Endothelial cell (in vitro differentiated cells): ENCODE measurements at regions not wholly inside any gene's neighbourhood (a gene's known extent, or its start where the extent isn't known, plus 50 kb on each side); places are given as distances from the start of the nearest gene placed in this dataset.

Experiments
- DNase-seq: peaks from one replicate; pipeline ENCODE4 v3.0.0; 2021; ENCODE audit warnings: low spot score
- H3K27ac Mint-ChIP-seq: one replicate; pipeline ENCODE4 v1.8.0; 2021; ENCODE audit warnings: mixed read lengths, inconsistent platforms; ENCODE audit not compliant: unreplicated experiment
- H3K27me3 Mint-ChIP-seq: one replicate; pipeline ENCODE4 v1.8.0; 2021; ENCODE audit warnings: mild to moderate bottlenecking, moderate library complexity, mixed read lengths, inconsistent platforms; ENCODE audit not compliant: unreplicated experiment
- H3K36me3 Mint-ChIP-seq: one replicate; pipeline ENCODE4 v1.8.0; 2021; ENCODE audit warnings: mild to moderate bottlenecking, low read depth, mixed read lengths, inconsistent platforms; ENCODE audit not compliant: unreplicated experiment
- H3K4me1 Mint-ChIP-seq: one replicate; pipeline ENCODE4 v1.8.0; 2021; ENCODE audit warnings: mild to moderate bottlenecking, mixed read lengths, inconsistent platforms; ENCODE audit not compliant: unreplicated experiment
- H3K4me3 Mint-ChIP-seq: one replicate; pipeline ENCODE4 v1.8.0; 2021; ENCODE audit warnings: mild to moderate bottlenecking, mixed read lengths, inconsistent platforms; ENCODE audit not compliant: unreplicated experiment
- H3K9me3 Mint-ChIP-seq: one replicate; pipeline ENCODE4 v1.8.0; 2021; ENCODE audit warnings: mixed read lengths, inconsistent platforms; ENCODE audit not compliant: unreplicated experiment
- CTCF ChIP-seq: fragments of 200-600 bp; sonication (generic); IDR thresholded peaks from one replicate; pipeline ENCODE4 v1.5.0; 2021; ENCODE audit warnings: antibody characterized with exemption; ENCODE audit not compliant: unreplicated experiment

- Mint-ChIP-seq H3K27ac (no peak overlapping the region), H3K27me3 (no peaks in the 10 kb centered on the region), H3K36me3 (peaks cover 14% of the 10 kb centered on the region), H3K4me1 (peaks cover 28% of the 10 kb centered on the region), H3K9me3 (no peaks in the 10 kb centered on the region), H3K4me3 (no peak overlapping the region)
- TF ChIP-seq CTCF: no peak
- DNase-seq: no peak
Measured at GRCh38 chr6:21995318-21995717, 301.5 kb downstream of the PRL start.

GRCh38 chr6:21996425-21997118 is 300.3 kb downstream of the PRL start:
- no peak for TF ChIP-seq CTCF

GRCh38 chr6:21997119-21998037 is 299.5 kb downstream of the PRL start:
- Mint-ChIP-seq H3K27ac (peak overlapping the region; percentile 64), H3K4me1 (peaks cover 28% of the 10 kb centered on the region), H3K36me3 (peaks cover 10% of the 10 kb centered on the region), H3K9me3 (no peaks in the 10 kb centered on the region), H3K27me3 (no peaks in the 10 kb centered on the region), H3K4me3 (no peak overlapping the region)
- TF ChIP-seq CTCF: no peak
- no peak for DNase-seq

More at GRCh38 chr6:21996425-21997118, 300.3 kb downstream of the PRL start:
- H3K9me3 Mint-ChIP-seq: no peaks in the 10 kb centered on the region
- DNase-seq: no peak
- peaks cover 10% of the 10 kb centered on the region for H3K36me3 Mint-ChIP-seq
- H3K4me1 Mint-ChIP-seq: peaks cover 28% of the 10 kb centered on the region
- H3K27ac Mint-ChIP-seq: peak overlapping the region; percentile 5
- H3K27me3 Mint-ChIP-seq: no peaks in the 10 kb centered on the region
- H3K4me3 Mint-ChIP-seq: no peak overlapping the region

GRCh38 chr6:21998582-21998981 is 298.3 kb downstream of the PRL start:
- H3K27ac Mint-ChIP-seq: no peak overlapping the region

More at GRCh38 chr6:21998582-21998981, 298.3 kb downstream of the PRL start:
- Mint-ChIP-seq H3K36me3 (no peaks in the 10 kb centered on the region), H3K9me3 (no peaks in the 10 kb centered on the region), H3K4me3 (no peak overlapping the region), H3K4me1 (peaks cover 28% of the 10 kb centered on the region), H3K27me3 (no peaks in the 10 kb centered on the region)
- DNase-seq: no peak
- no peak for TF ChIP-seq CTCF
